Omental fat pad (tissue), 3 donors: ENCODE measurements at regions not wholly inside any gene's neighbourhood (a gene's known extent, or its start where the extent isn't known, plus 50 kb on each side); places are given as distances from the start of the nearest gene placed in this dataset.
"Not testable (repeated sequence)": the region's sequence is repeated elsewhere in the genome, so short reads cannot be mapped to it uniquely, and the experiment has no call there.

ENCODE experiments used
- ATAC-seq: fragments of 150-250 bp; one replicate; pipeline ENCODE4 v1.9.1; 2016; ENCODE audit warnings: mild to moderate bottlenecking, moderate library complexity; ENCODE audit not compliant: low FRiP score
- DNase-seq: peaks from one replicate; pipeline ENCODE4 v3.0.0-alpha.2; 2019; ENCODE audit warnings: low spot score
- CTCF ChIP-seq, 3 donors: fragments of 450-650 bp; IDR thresholded peaks; one replicate each; pipeline ENCODE4 v1.5.1; 2016 to 2017; ENCODE audit warnings: antibody characterized with exemption in 3 of 3, mild to moderate bottlenecking in 3 of 3, moderate library complexity in 2 of 3

GRCh38 chr16:8044796-8045195 lies 545.5 kb downstream of the TMEM114 start:
- DNase-seq (no peak), ATAC-seq (no peak)

GRCh38 chr16:8032406-8032805 lies 557.9 kb downstream of the TMEM114 start:
- no peak for TF ChIP-seq CTCF (IDR thresholded peaks at IDR 0.05)

More at GRCh38 chr16:8044796-8045195, 545.5 kb downstream of the TMEM114 start:
- TF ChIP-seq CTCF (IDR thresholded peaks at IDR 0.05): no peak

GRCh38 chr16:8030004-8030403 lies 560.3 kb downstream of the TMEM114 start:
- ATAC-seq: not testable (repeated sequence)

More at GRCh38 chr16:8032406-8032805, 557.9 kb downstream of the TMEM114 start:
- no peak for ATAC-seq
- DNase-seq: no peak

GRCh38 chr16:8026450-8026849 lies 563.9 kb downstream of the TMEM114 start:
- no peak for TF ChIP-seq CTCF (IDR thresholded peaks at IDR 0.05)
- ATAC-seq (no peak), DNase-seq (no peak)

More at GRCh38 chr16:8030004-8030403, 560.3 kb downstream of the TMEM114 start:
- not testable (repeated sequence) for DNase-seq

GRCh38 chr16:8023326-8023725 lies 567.0 kb downstream of the TMEM114 start:
- no peak for ATAC-seq
- TF ChIP-seq CTCF (IDR thresholded peaks at IDR 0.05): no peak
- DNase-seq: no peak

GRCh38 chr16:8005096-8005860 lies 585.0 kb downstream of the TMEM114 start:
- DNase-seq (no peak), ATAC-seq (no peak)
- no peak for TF ChIP-seq CTCF (IDR thresholded peaks at IDR 0.05)

- ATAC-seq (no peak), DNase-seq (no peak)
- no peak for TF ChIP-seq CTCF (IDR thresholded peaks at IDR 0.05)
These were observed 591.4 kb downstream of the TMEM114 start for GRCh38 chr16:7998789-7999453.
